Stimulated activated CD4-positive, alpha-beta T cell treated with anti-CD3 and anti-CD28 coated beads, Interleukin-15, amount 100 ng/mL, for 48 hours (primary cell): ENCODE measurements at regions not wholly inside any gene's neighbourhood (a gene's known extent, or its start where the extent isn't known, plus 50 kb on each side); places are given as distances from the start of the nearest gene placed in this dataset.

Source experiments
- DNase-seq, 2 donors: peaks; one replicate each; pipeline ENCODE4 v3.0.0-alpha.2; 2020; ENCODE audit warnings: low read depth in 2 of 2

- no peak for DNase-seq
These were observed 83.3 kb upstream of the PRDM11 start for GRCh38 chr11:45062974-45063635.

- DNase-seq, result no peak
These were observed 82.8 kb upstream of the PRDM11 start for GRCh38 chr11:45063669-45064068.

- DNase-seq, result no peak
These were observed 78.5 kb upstream of the PRDM11 start for GRCh38 chr11:45067966-45068365.

GRCh38 chr11:45071232-45071631 is 75.2 kb upstream of the PRDM11 start:
- no peak for DNase-seq

GRCh38 chr11:45073685-45074141 is 72.7 kb upstream of the PRDM11 start:
- DNase-seq, result no peak

- DNase-seq, result no peak
These were observed 70.9 kb upstream of the PRDM11 start for GRCh38 chr11:45075519-45075918.

GRCh38 chr11:45075952-45076351 is 70.5 kb upstream of the PRDM11 start:
- no peak for DNase-seq

- no peak for DNase-seq
These were observed 69.7 kb upstream of the PRDM11 start for GRCh38 chr11:45076761-45077160.

GRCh38 chr11:45078236-45079074 is 68.0 kb upstream of the PRDM11 start:
- DNase-seq, result no peak

- DNase-seq, result no peak
These were observed 67.4 kb upstream of the PRDM11 start for GRCh38 chr11:45079075-45079444.

- no peak for DNase-seq
These were observed 66.9 kb upstream of the PRDM11 start for GRCh38 chr11:45079567-45079942.

GRCh38 chr11:45079943-45080719 is 66.3 kb upstream of the PRDM11 start:
- DNase-seq, result peak; percentile 38 to 40

- DNase-seq, result no peak
These were observed 63.5 kb upstream of the PRDM11 start for GRCh38 chr11:45082744-45083543.

GRCh38 chr11:45083544-45084087 is 62.8 kb upstream of the PRDM11 start:
- DNase-seq, result no peak

- DNase-seq, result no peak
These were observed 60.6 kb upstream of the PRDM11 start for GRCh38 chr11:45085646-45086501.

GRCh38 chr11:45086526-45086925 is 59.9 kb upstream of the PRDM11 start:
- no peak for DNase-seq

GRCh38 chr11:45087086-45087899 is 59.1 kb upstream of the PRDM11 start:
- DNase-seq, result no peak

- no peak for DNase-seq
These were observed 58.6 kb upstream of the PRDM11 start for GRCh38 chr11:45087900-45088160.

GRCh38 chr11:45089251-45089650 is 57.2 kb upstream of the PRDM11 start:
- DNase-seq, result no peak
